Esophagus squamous epithelium (tissue), 4 donors: ENCODE measurements at regions not wholly inside any gene's neighbourhood (a gene's known extent, or its start where the extent isn't known, plus 50 kb on each side); places are given as distances from the start of the nearest gene placed in this dataset.
"Not testable (repeated sequence)": the region's sequence is repeated elsewhere in the genome, so short reads cannot be mapped to it uniquely, and the experiment has no call there.

Source experiments
- POLR2A ChIP-seq, 4 donors: fragments of 450-650 bp; IDR thresholded peaks; one replicate each; pipeline ENCODE4 v1.6.1; 2017; ENCODE audit warnings: antibody characterized with exemption in 4 of 4, mild to moderate bottlenecking in 4 of 4, moderate library complexity in 3 of 4
- TF ChIP-seq, protein P1 (sequence below), 6 experiments: fragments of 450-650 bp in 4 of 6; fragments of 200-600 bp in 2 of 6; sonication (generic) in 2 of 6; IDR thresholded peaks; one replicate each; pipeline ENCODE4 v1.5.1; 2016 to 2019; ENCODE audit warnings: antibody characterized with exemption in 6 of 6, mild to moderate bottlenecking in 4 of 6, moderate library complexity in 4 of 6

- TF ChIP-seq, protein P1, sequence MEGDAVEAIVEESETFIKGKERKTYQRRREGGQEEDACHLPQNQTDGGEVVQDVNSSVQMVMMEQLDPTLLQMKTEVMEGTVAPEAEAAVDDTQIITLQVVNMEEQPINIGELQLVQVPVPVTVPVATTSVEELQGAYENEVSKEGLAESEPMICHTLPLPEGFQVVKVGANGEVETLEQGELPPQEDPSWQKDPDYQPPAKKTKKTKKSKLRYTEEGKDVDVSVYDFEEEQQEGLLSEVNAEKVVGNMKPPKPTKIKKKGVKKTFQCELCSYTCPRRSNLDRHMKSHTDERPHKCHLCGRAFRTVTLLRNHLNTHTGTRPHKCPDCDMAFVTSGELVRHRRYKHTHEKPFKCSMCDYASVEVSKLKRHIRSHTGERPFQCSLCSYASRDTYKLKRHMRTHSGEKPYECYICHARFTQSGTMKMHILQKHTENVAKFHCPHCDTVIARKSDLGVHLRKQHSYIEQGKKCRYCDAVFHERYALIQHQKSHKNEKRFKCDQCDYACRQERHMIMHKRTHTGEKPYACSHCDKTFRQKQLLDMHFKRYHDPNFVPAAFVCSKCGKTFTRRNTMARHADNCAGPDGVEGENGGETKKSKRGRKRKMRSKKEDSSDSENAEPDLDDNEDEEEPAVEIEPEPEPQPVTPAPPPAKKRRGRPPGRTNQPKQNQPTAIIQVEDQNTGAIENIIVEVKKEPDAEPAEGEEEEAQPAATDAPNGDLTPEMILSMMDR (IDR thresholded peaks at IDR 0.05): not testable (repeated sequence)
- not testable (repeated sequence) for TF ChIP-seq POLR2A (IDR thresholded peaks at IDR 0.05)
Measured at GRCh38 chr4:118417800-118418199, 65.0 kb upstream of the PRSS12 start.
